ENCODE measurements at regions not wholly inside any gene's neighbourhood (a gene's known extent, or its start where the extent isn't known, plus 50 kb on each side); places are given as distances from the start of the nearest gene placed in this dataset.
"Not testable (repeated sequence)": the region's sequence is repeated elsewhere in the genome, so short reads cannot be mapped to it uniquely, and the experiment has no call there.

- H3K4me3 ChIP-seq (ENCODE audit: low read depth, low read length), result no peak overlapping the region
- no peak for DNase-seq (ENCODE audit: low read depth, low spot score)
- TF ChIP-seq, protein P1, sequence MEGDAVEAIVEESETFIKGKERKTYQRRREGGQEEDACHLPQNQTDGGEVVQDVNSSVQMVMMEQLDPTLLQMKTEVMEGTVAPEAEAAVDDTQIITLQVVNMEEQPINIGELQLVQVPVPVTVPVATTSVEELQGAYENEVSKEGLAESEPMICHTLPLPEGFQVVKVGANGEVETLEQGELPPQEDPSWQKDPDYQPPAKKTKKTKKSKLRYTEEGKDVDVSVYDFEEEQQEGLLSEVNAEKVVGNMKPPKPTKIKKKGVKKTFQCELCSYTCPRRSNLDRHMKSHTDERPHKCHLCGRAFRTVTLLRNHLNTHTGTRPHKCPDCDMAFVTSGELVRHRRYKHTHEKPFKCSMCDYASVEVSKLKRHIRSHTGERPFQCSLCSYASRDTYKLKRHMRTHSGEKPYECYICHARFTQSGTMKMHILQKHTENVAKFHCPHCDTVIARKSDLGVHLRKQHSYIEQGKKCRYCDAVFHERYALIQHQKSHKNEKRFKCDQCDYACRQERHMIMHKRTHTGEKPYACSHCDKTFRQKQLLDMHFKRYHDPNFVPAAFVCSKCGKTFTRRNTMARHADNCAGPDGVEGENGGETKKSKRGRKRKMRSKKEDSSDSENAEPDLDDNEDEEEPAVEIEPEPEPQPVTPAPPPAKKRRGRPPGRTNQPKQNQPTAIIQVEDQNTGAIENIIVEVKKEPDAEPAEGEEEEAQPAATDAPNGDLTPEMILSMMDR (IDR thresholded peaks at IDR 0.05; ENCODE audit: low read depth, low read length), result no peak
- in situ Hi-C loops (cut with HindIII; ENCODE audit: low sequenced_read_pairs), result no loop called here
These were observed 946.1 kb downstream of the TTLL7 start for GRCh38 chr1:83052865-83053264.

GRCh38 chr1:83051053-83051452 is 947.9 kb downstream of the TTLL7 start:
- DNase-seq (ENCODE audit: low read depth, low spot score); in situ Hi-C loops (cut with HindIII; ENCODE audit: low sequenced_read_pairs); H3K4me3 ChIP-seq (ENCODE audit: low read depth, low read length): not testable (repeated sequence)

DNA sequence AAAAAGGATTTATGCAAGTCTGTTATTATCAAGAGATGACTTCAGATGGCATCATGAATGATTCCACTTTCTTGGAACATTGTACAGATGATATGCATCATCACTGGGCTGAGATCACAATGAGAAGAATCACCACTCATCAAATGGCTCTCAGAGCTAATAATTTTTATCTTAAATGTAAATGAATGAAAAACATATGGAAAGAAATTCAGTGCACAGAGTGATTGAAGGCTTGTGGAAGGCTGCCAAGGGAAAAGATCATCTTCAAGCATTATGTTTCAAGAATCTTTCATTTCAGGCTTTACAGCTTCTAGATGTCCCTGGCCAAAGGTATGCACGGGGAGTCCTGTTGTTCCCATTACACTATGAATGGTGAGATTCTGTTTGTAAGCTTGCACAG is 955.7 kb downstream of the TTLL7 start:
- TF ChIP-seq, protein P1 (IDR thresholded peaks at IDR 0.05; ENCODE audit: low read depth, low read length), result no peak
- DNase-seq (ENCODE audit: low read depth, low spot score), result no peak
- H3K4me3 ChIP-seq (ENCODE audit: low read depth, low read length), result no peak overlapping the region
- in situ Hi-C loops (cut with HindIII; ENCODE audit: low sequenced_read_pairs), result no loop called here

- H3K4me3 ChIP-seq (ENCODE audit: low read depth, low read length); DNase-seq (ENCODE audit: low read depth, low spot score); in situ Hi-C loops (cut with HindIII; ENCODE audit: low sequenced_read_pairs): not testable (repeated sequence)
These were observed 959.8 kb downstream of the TTLL7 start for GRCh38 chr1:83039091-83039490.

DNA sequence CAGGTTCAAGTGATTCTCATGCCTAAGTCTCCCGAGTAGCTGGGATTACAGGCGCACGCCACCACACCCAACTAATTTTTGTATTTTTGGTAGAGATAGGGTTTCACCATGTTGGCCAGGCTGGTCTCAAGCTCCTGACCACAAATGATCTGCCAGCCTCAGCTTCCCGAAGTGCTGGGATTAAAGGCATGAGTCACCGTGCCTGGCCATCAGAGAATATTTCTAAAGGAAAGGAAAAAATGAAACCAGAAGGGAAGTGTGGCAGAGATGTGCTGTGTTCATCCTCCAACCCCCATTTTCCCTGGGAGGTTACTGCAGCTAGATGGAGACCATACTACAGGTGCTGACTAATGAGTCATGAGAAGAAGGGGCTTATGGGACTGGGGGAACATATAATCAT is 964.1 kb downstream of the TTLL7 start:
- no peak for DNase-seq (ENCODE audit: low read depth, low spot score)
- TF ChIP-seq, protein P1 (IDR thresholded peaks at IDR 0.05; ENCODE audit: low read depth, low read length), result no peak
- in situ Hi-C loops (cut with HindIII; ENCODE audit: low sequenced_read_pairs), result no loop called here
- no peak overlapping the region for H3K4me3 ChIP-seq (ENCODE audit: low read depth, low read length)

DNA sequence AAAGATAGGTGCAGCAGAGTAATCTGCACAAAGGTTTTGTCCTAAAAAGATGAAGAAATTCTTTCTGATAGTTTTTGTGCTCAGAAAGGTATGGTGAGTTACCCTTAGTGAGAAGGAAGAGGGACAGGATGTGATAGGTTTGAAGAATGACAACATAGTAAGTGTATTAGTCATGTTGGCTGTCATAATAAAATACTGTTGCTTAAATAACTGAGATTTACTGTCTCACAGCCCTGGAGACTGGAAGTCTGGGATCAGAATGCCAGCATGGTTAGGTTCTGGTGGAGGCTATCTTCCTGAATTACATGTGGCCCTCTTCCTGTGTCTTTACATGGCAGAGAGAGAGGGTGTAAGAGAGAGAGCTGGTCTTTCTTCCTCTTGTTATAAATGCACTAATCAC is 965.2 kb downstream of the TTLL7 start:
- H3K4me3 ChIP-seq (ENCODE audit: low read depth, low read length), result no peak overlapping the region
- in situ Hi-C loops (cut with HindIII; ENCODE audit: low sequenced_read_pairs), result no loop called here
- TF ChIP-seq, protein P1 (IDR thresholded peaks at IDR 0.05; ENCODE audit: low read depth, low read length), result no peak
- no peak for DNase-seq (ENCODE audit: low read depth, low spot score)

GRCh38 chr1:83029916-83030315 is 969.0 kb downstream of the TTLL7 start:
- in situ Hi-C loops (cut with HindIII; ENCODE audit: low sequenced_read_pairs), result no loop called here
- TF ChIP-seq, protein P1 (IDR thresholded peaks at IDR 0.05; ENCODE audit: low read depth, low read length), result no peak
- H3K4me3 ChIP-seq (ENCODE audit: low read depth, low read length), result no peak overlapping the region
- peak; percentile 68 for DNase-seq (ENCODE audit: low read depth, low spot score)

DNA sequence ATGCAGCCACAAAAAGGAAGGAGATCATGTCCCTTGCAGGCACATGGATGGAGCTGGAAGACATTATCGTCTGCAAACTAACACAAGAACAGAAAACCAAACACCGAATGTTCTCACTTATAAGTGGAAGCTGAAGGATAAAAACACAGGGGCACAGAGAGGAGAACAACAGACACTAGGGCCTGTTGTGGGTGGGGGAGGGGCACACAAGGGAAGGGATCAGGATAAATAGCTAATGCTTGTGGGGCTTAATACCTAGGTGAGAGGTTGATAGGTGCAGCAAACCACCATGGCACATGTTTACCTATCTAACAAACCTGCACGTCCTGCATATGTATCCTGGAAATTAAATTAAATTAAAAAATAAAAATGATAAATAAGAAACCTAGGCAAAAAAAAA is 969.9 kb downstream of the TTLL7 start:
- DNase-seq (ENCODE audit: low read depth, low spot score), result no peak
- in situ Hi-C loops (cut with HindIII; ENCODE audit: low sequenced_read_pairs), result no loop called here
- TF ChIP-seq, protein P1 (IDR thresholded peaks at IDR 0.05; ENCODE audit: low read depth, low read length), result no peak
- H3K4me3 ChIP-seq (ENCODE audit: low read depth, low read length), result no peak overlapping the region

All from astrocyte of the spinal cord (primary cell).